ENCODE measurements at regions not wholly inside any gene's neighbourhood (a gene's known extent, or its start where the extent isn't known, plus 50 kb on each side); places are given as distances from the start of the nearest gene placed in this dataset.

GRCh38 chr3:194865615-194866014 is 179.9 kb downstream of the FAM43A start:
- H3K36me3 ChIP-seq (ENCODE audit: control insufficient read depth, low read length): no peaks in the 10 kb centered on the region
- no peaks in the 10 kb centered on the region for H3K79me2 ChIP-seq (ENCODE audit: control insufficient read depth, low read length)
- H3K4me1 ChIP-seq (ENCODE audit: control insufficient read depth, low read length): no peaks in the 10 kb centered on the region
- peaks cover 43% of the 10 kb centered on the region for H3K27me3 ChIP-seq (ENCODE audit: control insufficient read depth, low read length)
- no peak overlapping the region for H3K4me2 ChIP-seq (ENCODE audit: low read length)
- H3K9me3 ChIP-seq (ENCODE audit: control insufficient read depth, insufficient read depth, low read length): no peaks in the 10 kb centered on the region
- no peak overlapping the region for H3K4me3 ChIP-seq (ENCODE audit: low read length)
- no peaks in the 10 kb centered on the region for H3K9me2 ChIP-seq (replicated peaks; ENCODE audit: control insufficient read depth, low read length)
- no peak overlapping the region for H3K27ac ChIP-seq (ENCODE audit: low read depth, low read length)
- H3F3A ChIP-seq (ENCODE audit: control insufficient read depth, insufficient read depth): no peaks in the 10 kb centered on the region
- no peak for TF ChIP-seq EZH2phosphoT487 (IDR thresholded peaks at IDR 0.05; ENCODE audit: borderline replicate concordance, low read length)
- TF ChIP-seq CTCF (IDR thresholded peaks at IDR 0.05; ENCODE audit: low read depth, low read length, poor library complexity, severe bottlenecking): no peak
- no peaks in the 10 kb centered on the region for H4K20me1 ChIP-seq (ENCODE audit: control insufficient read depth, insufficient read depth, low read depth, low read length)

- Histone ChIP-seq H3K4me2 (ENCODE audit: low read length) (no peak overlapping the region), H3K4me1 (ENCODE audit: control insufficient read depth, low read length) (no peaks in the 10 kb centered on the region), H3K36me3 (ENCODE audit: control insufficient read depth, low read length) (no peaks in the 10 kb centered on the region), H3K9me3 (ENCODE audit: control insufficient read depth, insufficient read depth, low read length) (no peaks in the 10 kb centered on the region), H3F3A (ENCODE audit: control insufficient read depth, insufficient read depth) (no peaks in the 10 kb centered on the region), H3K27ac (ENCODE audit: low read depth, low read length) (no peak overlapping the region), H3K79me2 (ENCODE audit: control insufficient read depth, low read length) (no peaks in the 10 kb centered on the region), H3K9me2 (replicated peaks; ENCODE audit: control insufficient read depth, low read length) (no peaks in the 10 kb centered on the region), H3K4me3 (ENCODE audit: low read length) (no peak overlapping the region), H3K27me3 (ENCODE audit: control insufficient read depth, low read length) (peaks cover 37% of the 10 kb centered on the region), H4K20me1 (ENCODE audit: control insufficient read depth, insufficient read depth, low read depth, low read length) (no peaks in the 10 kb centered on the region)
- TF ChIP-seq CTCF (IDR thresholded peaks at IDR 0.05; ENCODE audit: low read depth, low read length, poor library complexity, severe bottlenecking): no peak
- TF ChIP-seq EZH2phosphoT487 (IDR thresholded peaks at IDR 0.05; ENCODE audit: borderline replicate concordance, low read length): no peak
Observed at GRCh38 chr3:194866236-194866635, 180.6 kb downstream of the FAM43A start.

DNA sequence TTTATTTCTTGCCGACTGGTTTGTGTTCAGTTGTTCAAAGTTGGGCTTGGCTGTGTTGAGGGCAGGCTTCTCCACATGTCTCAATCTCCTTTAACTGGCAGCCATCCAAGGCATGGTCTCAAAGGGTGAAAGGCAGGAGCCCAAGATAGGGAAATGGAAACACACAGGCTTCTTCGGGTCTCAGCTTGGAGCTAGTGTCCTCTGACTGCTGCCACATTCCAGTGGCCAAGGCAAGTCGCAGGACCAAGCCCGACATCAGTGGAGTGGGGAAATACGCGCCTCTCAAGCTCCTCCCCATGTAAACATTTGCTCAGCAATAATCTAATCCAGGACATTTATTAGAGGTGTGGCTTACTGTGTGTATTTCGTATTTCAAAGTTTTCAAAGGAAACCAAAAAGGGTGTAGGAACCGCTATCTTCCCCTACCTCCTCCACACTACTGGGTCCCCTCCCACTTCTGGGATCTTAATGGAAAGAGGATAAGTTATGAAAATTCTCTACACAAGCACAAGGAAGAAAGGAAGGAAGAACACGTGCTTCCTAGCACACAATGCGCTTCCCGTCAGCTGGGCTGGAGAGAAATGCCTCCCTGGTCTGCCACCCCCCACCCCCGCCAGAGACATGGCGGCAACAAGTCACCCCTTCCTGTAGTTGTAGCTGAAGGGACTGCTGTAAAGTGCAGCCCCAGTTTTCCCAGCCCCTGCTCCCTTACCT is 181.7 kb downstream of the FAM43A start:
- H3F3A ChIP-seq (ENCODE audit: control insufficient read depth, insufficient read depth): no peaks in the 10 kb centered on the region
- no peak overlapping the region for H3K27ac ChIP-seq (ENCODE audit: low read depth, low read length)
- no peaks in the 10 kb centered on the region for H3K4me1 ChIP-seq (ENCODE audit: control insufficient read depth, low read length)
- no peaks in the 10 kb centered on the region for H4K20me1 ChIP-seq (ENCODE audit: control insufficient read depth, insufficient read depth, low read depth, low read length)
- H3K4me2 ChIP-seq (ENCODE audit: low read length): no peak overlapping the region
- TF ChIP-seq CTCF (IDR thresholded peaks at IDR 0.05; ENCODE audit: low read depth, low read length, poor library complexity, severe bottlenecking) (no peak), EZH2phosphoT487 (IDR thresholded peaks at IDR 0.05; ENCODE audit: borderline replicate concordance, low read length) (no peak)
- H3K9me3 ChIP-seq (ENCODE audit: control insufficient read depth, insufficient read depth, low read length): no peaks in the 10 kb centered on the region
- H3K4me3 ChIP-seq (ENCODE audit: low read length): no peak overlapping the region
- no peaks in the 10 kb centered on the region for H3K9me2 ChIP-seq (replicated peaks; ENCODE audit: control insufficient read depth, low read length)
- H3K36me3 ChIP-seq (ENCODE audit: control insufficient read depth, low read length): no peaks in the 10 kb centered on the region
- no peaks in the 10 kb centered on the region for H3K79me2 ChIP-seq (ENCODE audit: control insufficient read depth, low read length)
- peaks cover 35% of the 10 kb centered on the region for H3K27me3 ChIP-seq (ENCODE audit: control insufficient read depth, low read length)

Measured in DOHH2 (cell line).